CD4-positive, alpha-beta T cell treated with Interleukin-15 for 4 hours (primary cell): ENCODE measurements at regions not wholly inside any gene's neighbourhood (a gene's known extent, or its start where the extent isn't known, plus 50 kb on each side); places are given as distances from the start of the nearest gene placed in this dataset.
"Not testable (repeated sequence)": the region's sequence is repeated elsewhere in the genome, so short reads cannot be mapped to it uniquely, and the experiment has no call there.

Experiments used
- DNase-seq: peaks from one replicate; pipeline ENCODE4 v3.0.0-alpha.2; 2020; ENCODE audit warnings: low spot score

- DNase-seq, result no peak
Observed at GRCh38 chr9:102506406-102506805, 488.7 kb upstream of the CYLC2 start.

- no peak for DNase-seq
Observed at GRCh38 chr9:102499468-102499867, 495.7 kb upstream of the CYLC2 start.

GRCh38 chr9:102497709-102498108, 497.4 kb upstream of the CYLC2 start:
- no peak for DNase-seq

- not testable (repeated sequence) for DNase-seq
Observed at GRCh38 chr9:102486976-102487375, 508.2 kb upstream of the CYLC2 start.

- no peak for DNase-seq
Observed at GRCh38 chr9:102483651-102484050, 511.5 kb upstream of the CYLC2 start.

GRCh38 chr9:102482776-102483175, 512.4 kb upstream of the CYLC2 start:
- no peak for DNase-seq

- no peak for DNase-seq
Observed at GRCh38 chr9:102479191-102479590, 515.9 kb upstream of the CYLC2 start.

- no peak for DNase-seq
Observed at GRCh38 chr9:102474357-102474756, 520.8 kb upstream of the CYLC2 start.

GRCh38 chr9:102469430-102469829, 525.7 kb upstream of the CYLC2 start:
- DNase-seq, result not testable (repeated sequence)

- no peak for DNase-seq
Observed at GRCh38 chr9:102461156-102461819, 533.8 kb upstream of the CYLC2 start.

- DNase-seq, result no peak
Observed at GRCh38 chr9:102459828-102460227, 535.3 kb upstream of the CYLC2 start.

- no peak for DNase-seq
Observed at GRCh38 chr9:102456562-102456961, 538.6 kb upstream of the CYLC2 start.

GRCh38 chr9:102445906-102446305, 549.2 kb upstream of the CYLC2 start:
- no peak for DNase-seq

- DNase-seq, result no peak
Observed at GRCh38 chr9:102445181-102445747, 549.9 kb upstream of the CYLC2 start.

- no peak for DNase-seq
Observed at GRCh38 chr9:102439583-102439982, 555.5 kb upstream of the CYLC2 start.

GRCh38 chr9:102436599-102436998, 558.5 kb upstream of the CYLC2 start:
- DNase-seq, result not testable (repeated sequence)

GRCh38 chr9:102435427-102435826, 559.7 kb upstream of the CYLC2 start:
- no peak for DNase-seq

- DNase-seq, result no peak
Observed at GRCh38 chr9:102434545-102434944, 560.6 kb upstream of the CYLC2 start.

GRCh38 chr9:102428305-102428704, 566.8 kb upstream of the CYLC2 start:
- no peak for DNase-seq

- not testable (repeated sequence) for DNase-seq
Observed at GRCh38 chr9:102416251-102416650, 578.9 kb upstream of the CYLC2 start.

- DNase-seq, result no peak
Observed at GRCh38 chr9:102405218-102405867, 589.8 kb upstream of the CYLC2 start.

GRCh38 chr9:102403514-102403913, 591.6 kb upstream of the CYLC2 start:
- no peak for DNase-seq

- no peak for DNase-seq
Observed at GRCh38 chr9:102398205-102398604, 596.9 kb upstream of the CYLC2 start.

- DNase-seq, result not testable (repeated sequence)
Observed at GRCh38 chr9:102385620-102386019, 609.5 kb upstream of the CYLC2 start.
